Cerebellar cortex (tissue), 1 donor: ENCODE measurements at regions not wholly inside any gene's neighbourhood (a gene's known extent, or its start where the extent isn't known, plus 50 kb on each side); places are given as distances from the start of the nearest gene placed in this dataset.

Experiments used
- DNase-seq: peaks from one replicate; pipeline ENCODE4 v3.0.0-alpha.2; 2015; ENCODE audit warnings: low spot score

DNA sequence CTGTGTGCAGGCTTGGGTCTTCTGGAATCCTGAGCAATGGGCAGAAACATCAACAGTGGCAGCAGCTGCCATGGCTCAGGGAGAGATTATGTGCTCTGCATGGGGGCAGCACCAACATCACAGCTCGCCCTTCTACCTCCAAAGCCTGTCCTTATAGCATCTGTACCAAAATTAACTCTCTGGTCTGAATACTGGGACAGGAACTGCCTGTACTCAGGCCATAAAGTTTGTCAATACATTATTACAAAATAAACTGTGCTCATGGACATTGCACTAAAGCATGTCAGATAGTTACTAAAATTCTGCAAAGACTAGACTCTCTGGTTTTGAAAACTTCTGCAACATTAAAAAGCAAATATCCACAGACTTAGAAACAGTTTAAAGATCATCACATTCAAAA lies 91.6 kb downstream of the ZC3H11B start:
- DNase-seq, result no peak

GRCh38 chr1:219520241-219520640 lies 92.7 kb downstream of the ZC3H11B start:
- DNase-seq, result no peak

- DNase-seq, result no peak
Measured at GRCh38 chr1:219518907-219519248, 94.0 kb downstream of the ZC3H11B start.

DNA sequence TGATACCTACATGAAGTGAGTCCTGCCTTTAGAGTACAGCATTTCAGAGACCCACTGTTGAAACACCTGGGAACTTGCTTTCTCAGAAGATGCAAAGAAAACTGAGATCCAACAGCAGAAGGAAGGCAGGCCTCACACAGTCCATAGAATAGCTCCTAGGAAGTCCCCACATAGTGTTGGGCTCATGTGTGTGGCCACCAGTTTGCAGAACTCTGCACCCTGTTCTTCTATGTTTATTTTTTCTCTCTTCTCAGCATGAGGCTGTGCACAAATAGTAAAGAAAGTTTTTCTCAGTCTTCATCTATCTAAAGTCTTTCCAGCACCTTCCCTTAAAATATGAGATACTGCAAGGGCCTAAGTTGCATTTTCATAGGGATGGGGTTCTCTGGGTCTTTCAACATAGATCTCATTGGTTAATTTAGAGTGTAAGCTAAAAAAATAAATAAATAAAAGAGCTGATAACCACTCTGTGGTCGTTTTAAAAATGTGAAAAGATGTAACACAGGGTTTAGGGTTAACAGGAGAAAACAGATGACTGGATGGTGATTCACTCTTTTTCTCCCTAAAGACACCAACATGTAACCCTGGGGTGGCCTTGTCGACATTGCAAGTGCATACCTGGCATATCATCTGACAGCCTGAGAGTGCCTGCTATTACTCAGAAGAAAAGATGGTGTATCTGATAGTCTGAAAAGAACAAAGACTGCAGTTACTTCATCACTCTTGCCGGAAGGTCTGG lies 94.6 kb downstream of the ZC3H11B start:
- no peak for DNase-seq

DNA sequence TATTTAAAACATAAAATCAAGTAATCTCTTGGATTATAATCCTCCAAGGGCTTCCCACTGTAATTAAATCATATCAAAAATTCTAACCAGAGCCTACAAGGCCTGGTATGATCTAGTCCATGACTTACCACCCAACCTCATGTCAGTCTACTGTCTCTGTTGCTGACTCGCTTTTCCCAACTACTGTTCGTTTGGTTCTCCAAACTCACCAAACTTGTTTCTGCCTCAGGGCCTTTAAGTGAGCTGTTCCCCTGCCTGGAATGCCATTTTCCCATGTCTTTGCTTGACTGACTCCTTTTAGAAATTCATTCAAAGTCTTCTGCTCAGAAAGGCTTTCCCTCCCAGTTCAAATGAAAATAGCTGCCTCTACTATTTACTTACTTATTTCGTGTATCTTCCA lies 95.9 kb downstream of the ZC3H11B start:
- DNase-seq, result no peak

DNA sequence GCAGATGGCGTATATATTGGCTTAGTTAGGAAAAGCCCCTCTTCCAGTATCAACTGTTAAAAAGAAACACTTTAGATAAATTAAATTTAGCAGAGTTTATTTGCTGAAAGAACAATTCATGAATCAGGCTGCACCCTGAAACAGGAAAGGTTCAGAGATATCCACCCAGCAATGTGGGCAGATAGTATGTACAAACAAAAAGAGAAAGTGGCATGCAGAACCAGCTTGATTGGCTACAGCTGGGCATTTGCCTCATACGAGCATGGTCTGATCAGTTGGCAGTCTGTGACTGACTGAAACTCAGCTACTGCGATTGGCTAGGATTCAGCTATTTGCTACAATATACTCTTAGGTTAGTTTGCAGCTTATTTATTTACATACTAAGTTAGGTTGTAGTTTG lies 98.2 kb downstream of the ZC3H11B start:
- no peak for DNase-seq

DNA sequence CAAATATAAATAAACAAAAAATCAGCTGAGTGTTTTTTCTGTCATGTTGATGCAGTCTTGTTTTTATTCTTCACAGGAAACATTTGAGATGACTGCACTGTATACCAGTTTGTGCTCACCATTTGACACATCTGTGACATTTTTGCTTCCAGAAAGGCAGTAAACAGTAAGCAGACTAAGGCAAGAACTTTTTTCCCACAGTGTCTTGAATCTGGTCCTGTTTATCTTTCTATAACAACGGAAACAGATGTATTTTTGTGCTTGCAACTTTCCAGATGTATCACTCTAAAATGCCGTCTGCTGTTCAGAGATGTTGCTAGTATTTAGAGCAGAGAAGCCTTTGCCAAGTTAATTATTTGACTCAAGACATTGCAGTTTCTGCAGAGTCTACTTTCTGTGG lies 105.5 kb downstream of the ZC3H11B start:
- DNase-seq, result no peak

DNA sequence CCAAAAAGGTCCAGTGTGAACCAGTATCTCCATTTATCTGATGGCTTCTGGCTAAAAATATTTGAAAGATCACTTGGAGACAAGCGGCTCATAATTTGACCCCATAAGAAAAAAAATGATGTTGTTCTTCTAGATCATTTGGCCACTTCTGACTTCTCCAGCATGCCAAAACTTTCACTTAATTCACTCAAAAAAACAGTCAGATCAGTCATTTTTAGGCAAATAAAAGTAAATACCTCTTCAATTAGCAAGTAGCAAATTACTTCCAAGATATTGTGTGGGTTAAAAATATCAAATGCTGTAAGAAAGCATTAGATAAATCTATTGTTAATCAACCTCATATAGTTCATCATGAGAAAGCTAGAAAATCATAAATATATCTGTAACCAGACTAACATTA lies 106.0 kb downstream of the ZC3H11B start:
- no peak for DNase-seq

GRCh38 chr1:219506473-219506899 lies 106.4 kb downstream of the ZC3H11B start:
- DNase-seq, result no peak

DNA sequence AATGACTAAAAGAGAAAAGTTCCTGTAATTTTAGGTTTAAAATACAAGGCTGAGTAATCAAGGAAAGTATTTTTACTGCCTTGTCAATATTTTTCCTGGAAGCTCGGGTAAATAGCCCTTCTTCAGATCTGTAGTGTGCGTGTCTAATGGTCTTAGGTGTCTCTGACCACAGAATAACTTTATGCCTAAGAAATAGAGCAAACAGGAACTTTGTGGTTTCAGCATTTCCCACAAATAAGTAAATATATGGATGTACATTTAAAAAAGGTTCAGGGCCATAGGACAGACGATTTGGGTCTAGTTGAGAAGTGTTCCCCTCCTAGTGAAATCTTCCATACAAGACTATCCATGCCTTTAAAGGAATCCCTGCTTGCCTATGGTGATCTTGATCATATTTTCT lies 107.0 kb downstream of the ZC3H11B start:
- DNase-seq, result no peak

DNA sequence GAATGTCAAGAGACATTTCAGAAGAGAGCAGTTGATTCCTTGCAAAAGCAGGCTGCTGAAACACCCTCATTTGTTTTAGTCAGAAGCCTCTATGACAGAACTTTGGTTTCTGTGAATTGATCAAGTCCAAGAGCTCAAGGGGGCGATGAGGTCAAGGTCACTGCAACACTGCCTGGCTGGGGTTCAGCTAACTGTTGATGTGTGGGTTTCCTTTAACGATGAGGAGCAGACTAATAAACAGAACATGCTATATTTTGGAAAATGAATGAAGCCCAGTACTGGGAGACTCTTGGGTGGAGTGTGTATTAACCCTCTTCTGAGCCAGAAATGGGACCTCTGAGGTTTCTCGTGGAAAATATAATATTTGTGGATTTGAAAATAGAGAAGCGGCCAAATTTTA lies 109.3 kb downstream of the ZC3H11B start:
- no peak for DNase-seq

DNA sequence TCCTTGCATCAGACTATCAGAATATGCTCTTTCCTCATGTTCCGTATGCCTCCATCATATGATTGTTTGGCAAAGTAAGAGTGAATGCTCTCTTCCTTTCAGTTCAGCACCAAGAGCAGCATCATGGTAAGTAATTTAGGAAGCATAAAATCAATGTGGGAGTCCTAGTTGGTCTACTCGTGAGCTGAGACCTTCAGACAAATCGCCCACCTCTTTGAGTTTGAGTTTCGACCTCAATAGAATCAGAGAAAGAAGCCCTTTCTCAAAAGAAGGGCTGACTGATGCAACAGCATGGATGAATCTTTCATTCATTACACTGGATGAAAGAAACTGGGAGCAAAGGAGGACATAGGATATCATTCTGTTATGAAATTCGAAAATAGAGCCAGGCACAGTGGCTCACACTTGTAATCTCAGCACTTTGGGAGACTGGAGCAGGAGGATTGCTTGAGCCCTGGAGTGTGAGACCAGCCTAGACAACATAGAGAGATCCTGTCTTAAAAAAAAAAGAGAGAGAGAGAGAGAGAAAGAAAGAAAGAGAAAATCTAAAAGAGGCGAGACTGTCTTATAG lies 112.5 kb downstream of the ZC3H11B start:
- DNase-seq, result no peak

- DNase-seq, result no peak
Measured at GRCh38 chr1:219498666-219499065, 114.2 kb downstream of the ZC3H11B start.

DNA sequence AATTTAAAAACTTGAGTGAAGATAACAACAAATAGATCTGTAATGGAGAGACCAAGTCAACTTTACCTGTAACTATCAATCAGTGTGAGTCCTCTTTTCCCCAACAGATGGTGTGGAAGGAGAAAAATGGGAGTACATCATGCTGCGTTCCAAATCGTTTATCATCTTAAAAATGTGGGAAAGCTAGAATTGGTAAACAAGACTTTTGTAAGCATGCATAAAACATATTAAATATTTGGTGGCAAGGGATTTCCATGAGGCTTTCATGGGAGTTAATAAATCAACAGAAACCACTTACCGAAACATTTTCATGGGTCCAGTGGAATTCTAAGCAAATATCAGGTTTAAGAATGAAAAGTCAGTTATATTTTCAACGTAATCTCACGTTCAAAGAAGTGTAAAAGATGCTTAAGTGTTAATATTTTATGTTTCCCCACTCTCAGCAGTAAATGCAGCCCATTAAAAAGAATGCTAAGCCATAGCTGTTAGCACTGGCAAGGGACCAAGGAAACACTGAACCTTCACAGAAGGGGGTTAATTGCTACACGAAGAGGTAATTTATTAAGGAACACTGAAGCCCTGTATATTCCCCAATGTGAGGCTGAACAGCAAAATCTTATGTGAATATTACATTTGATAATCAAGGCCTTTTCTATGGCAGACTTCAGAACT lies 117.0 kb downstream of the ZC3H11B start:
- DNase-seq, result no peak

GRCh38 chr1:219492717-219493116 lies 120.2 kb downstream of the ZC3H11B start:
- no peak for DNase-seq

- DNase-seq, result no peak
Measured at GRCh38 chr1:219490566-219490965, 122.3 kb downstream of the ZC3H11B start.

GRCh38 chr1:219489636-219490035 lies 123.3 kb downstream of the ZC3H11B start:
- DNase-seq, result no peak

DNA sequence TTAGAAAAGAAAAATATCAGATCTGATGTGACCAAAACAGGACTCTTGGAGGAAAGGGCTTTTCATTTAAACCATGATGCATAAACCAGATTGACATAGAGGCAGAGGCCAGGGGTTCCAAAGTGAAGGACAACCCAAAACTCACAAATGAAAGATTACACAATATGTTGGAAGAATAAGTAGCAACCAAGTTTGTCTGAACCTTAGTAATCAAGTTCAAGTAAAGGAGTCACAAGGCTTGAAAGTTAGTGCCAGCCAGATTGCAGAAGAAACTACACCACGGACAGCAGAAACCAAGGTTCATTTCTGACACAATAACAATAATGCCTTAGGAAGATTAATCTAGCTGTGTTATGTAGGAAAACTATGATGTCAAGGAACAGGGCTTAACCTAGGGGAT lies 124.6 kb downstream of the ZC3H11B start:
- DNase-seq, result no peak

DNA sequence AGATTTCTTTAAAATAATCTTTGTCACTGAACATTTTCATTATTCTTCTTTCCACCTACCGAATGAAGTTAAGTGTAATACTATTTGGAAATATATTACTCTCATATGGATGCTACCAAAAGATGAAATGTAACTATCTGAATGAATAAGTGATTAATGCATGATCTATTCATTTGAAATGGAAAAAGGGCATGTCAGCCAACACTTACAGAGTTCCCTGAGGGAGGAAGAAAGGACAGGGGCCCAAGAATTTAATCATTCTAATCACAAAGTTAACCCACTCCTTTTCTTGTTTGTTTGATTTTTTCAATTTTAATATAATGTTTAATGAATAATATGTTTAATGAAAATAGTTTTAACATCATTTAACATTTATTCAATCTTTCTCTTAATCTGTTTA lies 129.4 kb downstream of the ZC3H11B start:
- no peak for DNase-seq

DNA sequence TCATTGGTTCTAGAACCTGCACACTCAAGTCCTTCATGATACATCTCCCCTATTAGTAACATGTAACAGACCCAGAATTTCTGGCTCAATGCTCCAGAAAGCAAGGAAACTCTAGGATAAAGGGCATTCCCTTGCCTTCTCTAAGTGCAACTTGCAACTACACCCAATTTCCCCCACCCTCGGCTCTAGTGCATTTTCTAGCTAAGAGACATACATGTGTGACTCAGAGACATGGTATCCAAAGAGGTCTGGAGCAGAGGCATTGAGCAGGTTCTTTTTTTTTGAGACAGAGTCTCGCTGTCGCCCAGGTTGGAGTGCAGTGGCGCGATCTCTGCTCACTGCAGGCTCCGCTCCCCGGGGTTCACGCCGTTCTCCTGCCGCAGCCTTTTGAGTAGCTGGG lies 132.9 kb downstream of the ZC3H11B start:
- DNase-seq, result no peak

DNA sequence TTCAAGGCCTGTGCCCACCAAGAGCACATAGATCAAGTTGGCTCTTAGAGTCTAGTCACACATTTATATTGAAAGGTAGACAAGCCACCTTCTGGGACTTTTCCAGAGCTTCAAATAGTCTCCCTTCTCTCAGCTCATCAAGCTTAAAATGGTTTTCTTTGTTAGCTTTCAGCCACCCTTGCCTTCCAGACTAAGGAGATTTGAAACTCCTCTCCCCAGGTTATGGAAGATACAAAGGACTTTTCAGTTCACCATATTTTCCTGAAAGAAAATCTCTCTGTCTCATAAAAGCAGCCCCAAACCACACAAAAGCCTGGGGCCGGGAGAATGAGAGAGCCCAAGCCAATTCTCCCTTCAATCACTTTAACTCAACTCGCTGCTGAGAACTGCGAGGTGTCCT lies 134.1 kb downstream of the ZC3H11B start:
- no peak for DNase-seq

- DNase-seq, result no peak
Measured at GRCh38 chr1:219477861-219478260, 135.0 kb downstream of the ZC3H11B start.

- DNase-seq, result no peak
Measured at GRCh38 chr1:219476716-219477115, 136.2 kb downstream of the ZC3H11B start.

- DNase-seq, result no peak
Measured at GRCh38 chr1:219476116-219476515, 136.8 kb downstream of the ZC3H11B start.
